SK-N-MC (cell line): ENCODE measurements at regions not wholly inside any gene's neighbourhood (a gene's known extent, or its start where the extent isn't known, plus 50 kb on each side); places are given as distances from the start of the nearest gene placed in this dataset.
"Not testable (repeated sequence)": the region's sequence is repeated elsewhere in the genome, so short reads cannot be mapped to it uniquely, and the experiment has no call there.

Experiments used
- DNase-seq: peaks from one replicate; pipeline ENCODE4 v3.0.0-alpha.2; 2011; ENCODE audit warnings: low read depth, low spot score
- H3K27ac ChIP-seq: fragments of 200-600 bp; sonication (generic); 2 replicates; pipeline ENCODE4 v1.5.1; 2016; ENCODE audit warnings: mixed run types
- H3K36me3 ChIP-seq: fragments of 200-600 bp; sonication (generic); 2 replicates; pipeline ENCODE4 v1.6.1; 2017; ENCODE audit warnings: antibody characterized with exemption, low read length, mixed read lengths; ENCODE audit not compliant: insufficient read depth
- H3K4me3 ChIP-seq: fragments of 200-600 bp; sonication (generic); 2 replicates; pipeline ENCODE4 v1.5.1; 2016
- H3K9ac ChIP-seq: fragments of 200-600 bp; sonication (generic); 2 replicates; pipeline ENCODE4 v1.8.0; 2017; ENCODE audit warnings: mixed run types, mixed read lengths; ENCODE audit not compliant: insufficient read length
- H3K9me3 ChIP-seq: fragments of 200-600 bp; sonication (generic); 2 replicates; pipeline ENCODE4 v1.6.1; 2017; ENCODE audit warnings: low read depth, mild to moderate bottlenecking, antibody characterized with exemption, low read length, moderate library complexity, mixed read lengths
- EZH2 ChIP-seq: fragments of 200-600 bp; sonication (generic); IDR thresholded peaks from one replicate; pipeline ENCODE4 v1.6.1; 2017; ENCODE audit warnings: antibody characterized with exemption
- FOXP2 ChIP-seq: optimal IDR thresholded peaks from 2 replicates; pipeline ENCODE3; 2011; ENCODE audit warnings: mild to moderate bottlenecking, moderate library complexity; ENCODE audit not compliant: insufficient read depth; ENCODE audit errors: extremely low read length, control extremely low read depth
- POLR2AphosphoS5 ChIP-seq: IDR thresholded peaks from 2 replicates; pipeline ENCODE4 v1.6.1; 2012; ENCODE audit warnings: mild to moderate bottlenecking, low read depth, low read length, borderline replicate concordance

DNA sequence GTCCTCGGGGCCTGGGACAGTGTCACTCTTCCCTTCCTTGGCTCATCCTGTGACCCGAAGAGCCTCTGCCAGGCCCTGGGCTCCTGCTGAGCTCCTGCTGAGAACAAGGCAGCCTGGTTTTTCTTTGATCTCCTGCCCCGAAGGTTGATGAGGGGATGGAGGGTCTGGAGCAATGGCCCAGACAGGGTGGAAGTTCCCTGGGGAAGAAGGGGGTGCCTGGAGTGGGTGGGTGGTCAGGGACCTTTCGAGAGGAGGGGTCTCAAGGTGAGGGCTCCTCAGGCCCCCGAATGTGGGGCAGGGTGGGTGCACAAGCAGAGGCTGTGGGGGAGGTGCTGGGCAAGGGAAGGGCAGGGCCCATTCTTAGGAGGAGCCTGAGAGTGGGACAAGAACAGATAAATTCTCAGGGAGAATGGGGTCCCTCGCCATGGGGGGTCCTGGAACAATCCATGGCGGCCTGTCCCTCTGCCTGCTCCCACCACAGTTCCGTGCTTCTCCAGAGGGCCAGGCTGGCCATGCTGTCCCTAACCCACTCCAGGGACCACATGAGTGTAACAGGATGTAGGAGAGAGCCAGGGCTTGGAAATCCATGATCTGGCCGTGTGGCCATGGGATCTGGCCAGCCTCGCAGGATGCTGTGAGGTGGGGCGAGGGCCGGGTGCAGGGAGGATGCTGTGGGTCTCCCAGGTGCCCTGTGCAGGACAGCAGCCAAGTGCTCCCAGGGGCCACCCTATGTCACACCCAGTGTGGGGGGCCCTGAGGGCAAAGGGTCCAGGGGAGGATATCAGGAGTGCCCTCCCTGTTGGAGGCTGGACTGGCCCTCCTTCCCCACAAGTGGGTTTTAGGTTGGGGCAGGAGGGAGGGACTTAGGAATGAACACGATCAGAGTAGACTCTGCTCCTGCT is 128.5 kb upstream of the LPCAT1 start:
- TF ChIP-seq EZH2 (no peak), POLR2AphosphoS5 (no peak), FOXP2 (no peak)
- Histone ChIP-seq H3K4me3 (no peak overlapping the region), H3K36me3 (no peaks in the 10 kb centered on the region), H3K9me3 (no peaks in the 10 kb centered on the region), H3K9ac (no peak overlapping the region), H3K27ac (no peak overlapping the region)
- no peak for DNase-seq

DNA sequence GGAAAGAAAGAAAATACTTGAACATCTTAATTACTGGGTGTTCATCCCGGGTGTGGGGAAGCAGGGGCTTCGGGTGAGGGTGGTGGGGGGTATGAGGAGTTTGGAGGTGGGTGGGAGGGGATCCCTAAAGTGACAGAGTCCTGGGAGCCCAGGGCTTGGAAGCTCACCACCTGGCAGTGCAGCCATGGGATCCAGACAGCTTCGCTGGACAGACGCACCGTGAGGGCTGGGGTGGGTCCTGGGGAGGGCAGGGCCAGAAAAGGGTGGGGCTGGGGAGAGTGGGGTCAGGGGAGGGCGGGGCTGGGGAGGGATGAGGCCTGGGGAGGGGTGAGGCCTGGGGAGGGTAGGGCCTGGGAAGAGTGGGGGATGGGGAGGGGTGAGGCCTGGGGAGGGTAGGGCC is 127.5 kb upstream of the LPCAT1 start:
- H3K4me3 ChIP-seq = no peak overlapping the region
- no peaks in the 10 kb centered on the region for H3K9me3 ChIP-seq
- TF ChIP-seq FOXP2 (no peak), EZH2 (no peak), POLR2AphosphoS5 (no peak)

DNA sequence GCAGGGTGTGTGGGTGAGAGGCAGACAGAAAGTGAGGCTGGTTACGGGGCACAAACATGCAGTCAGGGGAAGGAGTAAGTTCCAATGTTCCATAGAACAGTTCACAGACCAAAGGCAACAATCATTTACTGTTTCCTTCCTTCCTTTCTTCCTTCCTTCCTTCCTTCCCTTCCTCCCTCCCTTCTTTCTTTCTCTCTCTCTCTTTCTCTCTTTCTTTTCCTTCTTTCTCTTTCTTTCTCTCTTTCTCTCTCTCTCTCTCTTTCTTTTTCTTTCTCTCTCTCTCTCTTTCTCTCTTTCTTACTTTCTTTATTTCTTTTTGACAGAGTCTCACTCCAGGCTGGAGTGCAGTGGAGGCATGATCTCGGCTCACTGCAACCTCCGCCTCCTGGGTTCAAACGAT is 125.8 kb upstream of the LPCAT1 start:
- no peak for DNase-seq
- H3K4me3 ChIP-seq = no peak overlapping the region
- no peak overlapping the region for H3K27ac ChIP-seq
- H3K9me3 ChIP-seq = no peaks in the 10 kb centered on the region
- H3K36me3 ChIP-seq = no peaks in the 10 kb centered on the region
- H3K9ac ChIP-seq = no peak overlapping the region
- TF ChIP-seq FOXP2 (no peak), EZH2 (no peak), POLR2AphosphoS5 (no peak)

More for the DNA sequence above, 127.5 kb upstream of the LPCAT1 start:
- Histone ChIP-seq H3K36me3 (no peaks in the 10 kb centered on the region), H3K27ac (no peak overlapping the region), H3K9ac (no peak overlapping the region)
- DNase-seq = no peak

DNA sequence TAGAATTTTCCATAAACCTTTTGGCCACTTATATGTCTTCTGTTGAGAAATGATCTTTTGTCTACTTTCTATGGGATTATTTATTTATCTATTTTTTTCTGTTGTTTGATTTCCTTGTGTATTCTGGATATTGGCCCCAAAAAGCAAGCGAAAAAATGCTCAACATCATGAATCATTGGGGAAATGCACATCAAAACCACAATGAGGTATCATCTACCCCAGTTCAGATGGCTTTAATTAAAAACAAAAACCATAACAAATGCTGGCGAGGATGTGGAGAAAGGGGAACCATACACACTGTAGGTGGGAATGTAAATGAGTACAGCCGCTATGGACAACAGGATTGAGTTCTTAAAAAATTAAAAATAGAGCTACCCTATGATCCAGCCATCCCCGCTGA is 125.0 kb upstream of the LPCAT1 start:
- Histone ChIP-seq H3K27ac (no peak overlapping the region), H3K9ac (no peak overlapping the region), H3K36me3 (no peaks in the 10 kb centered on the region), H3K4me3 (no peak overlapping the region), H3K9me3 (no peaks in the 10 kb centered on the region)
- TF ChIP-seq POLR2AphosphoS5 (no peak), FOXP2 (no peak), EZH2 (no peak)
- no peak for DNase-seq

DNA sequence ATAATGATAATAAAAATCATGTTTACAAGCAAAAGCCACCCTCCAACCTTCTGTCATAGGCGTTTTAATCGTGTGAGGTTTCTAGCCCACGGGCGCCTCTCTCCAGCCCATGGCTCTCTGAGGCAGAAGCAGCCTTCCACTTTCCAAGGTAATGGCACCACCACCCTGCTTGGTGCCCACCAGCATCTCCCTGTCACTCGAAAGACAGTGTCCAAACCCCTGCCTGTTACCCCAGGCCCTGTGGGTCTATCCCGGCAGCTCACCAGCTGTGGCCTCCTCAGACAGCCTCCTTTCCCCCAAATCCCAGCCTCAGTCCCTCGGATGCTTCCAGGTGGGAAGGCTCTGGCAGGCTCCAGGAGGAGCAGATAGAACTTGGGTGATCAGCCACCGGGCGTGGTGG is 123.8 kb upstream of the LPCAT1 start:
- no peak overlapping the region for H3K4me3 ChIP-seq
- H3K27ac ChIP-seq = no peak overlapping the region
- no peak overlapping the region for H3K9ac ChIP-seq
- DNase-seq = no peak
- no peaks in the 10 kb centered on the region for H3K36me3 ChIP-seq
- TF ChIP-seq FOXP2 (no peak), EZH2 (no peak), POLR2AphosphoS5 (no peak)
- H3K9me3 ChIP-seq = no peaks in the 10 kb centered on the region

DNA sequence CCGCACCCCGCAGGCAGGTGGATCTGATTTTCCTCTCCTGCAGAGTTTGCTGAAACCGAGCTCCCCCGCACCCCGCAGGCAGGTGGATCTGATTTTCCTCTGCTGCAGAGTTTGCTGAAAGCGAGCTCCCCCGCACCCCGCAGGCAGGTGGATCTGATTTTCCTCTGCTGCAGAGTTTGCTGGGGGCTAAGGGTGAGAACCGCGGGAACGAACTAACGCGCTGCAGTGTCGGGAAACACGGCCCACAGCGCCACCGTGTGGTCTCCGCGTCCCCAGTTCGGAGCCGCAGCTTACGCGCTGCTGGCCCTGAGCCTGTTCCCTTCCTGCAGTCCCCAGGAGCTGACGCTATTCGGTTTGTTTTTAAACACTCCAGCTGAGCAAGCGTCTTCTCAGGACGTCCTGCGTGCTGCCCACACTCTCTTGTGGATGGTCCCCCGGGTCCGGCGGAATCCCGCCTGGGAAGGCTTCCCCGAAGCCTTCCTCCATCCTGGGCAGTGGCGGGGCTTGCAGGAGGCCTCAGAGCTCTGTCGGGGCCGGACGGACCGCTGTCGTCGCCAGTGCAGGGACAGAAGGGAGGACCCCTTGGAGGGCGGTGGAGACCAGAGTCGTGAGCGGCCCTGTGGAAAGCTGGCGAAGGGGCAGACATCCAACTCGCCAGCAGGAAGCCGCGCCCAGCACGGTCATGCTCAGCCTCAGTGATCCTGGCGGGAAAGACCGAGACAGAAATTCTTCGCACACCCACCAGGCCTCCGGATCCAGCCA is 121.2 kb upstream of the LPCAT1 start:
- H3K36me3 ChIP-seq = no peaks in the 10 kb centered on the region
- H3K4me3 ChIP-seq = no peak overlapping the region
- TF ChIP-seq EZH2 = no peak
- TF ChIP-seq FOXP2 = no peak
- TF ChIP-seq POLR2AphosphoS5 = no peak
- no peaks in the 10 kb centered on the region for H3K9me3 ChIP-seq
- H3K9ac ChIP-seq = no peak overlapping the region
- H3K27ac ChIP-seq = no peak overlapping the region
- DNase-seq = peak; percentile 8

DNA sequence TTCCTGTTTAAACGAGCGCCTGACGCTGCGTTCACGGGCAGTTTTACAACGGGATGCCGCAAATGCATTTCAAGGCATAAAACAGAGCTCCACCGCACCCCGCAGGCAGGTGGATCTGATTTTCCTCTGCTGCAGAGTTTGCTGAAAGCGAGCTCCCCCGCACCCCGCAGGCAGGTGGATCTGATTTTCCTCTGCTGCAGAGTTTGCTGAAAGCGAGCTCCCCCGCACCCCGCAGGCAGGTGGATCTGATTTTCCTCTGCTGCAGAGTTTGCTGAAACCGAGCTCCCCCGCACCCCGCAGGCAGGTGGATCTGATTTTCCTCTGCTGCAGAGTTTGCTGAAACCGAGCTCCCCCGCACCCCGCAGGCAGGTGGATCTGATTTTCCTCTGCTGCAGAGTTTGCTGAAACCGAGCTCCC is 120.6 kb upstream of the LPCAT1 start:
- DNase-seq, H3K4me3 ChIP-seq, H3K27ac ChIP-seq, H3K36me3 ChIP-seq, H3K9me3 ChIP-seq, H3K9ac ChIP-seq: not testable (repeated sequence)

DNA sequence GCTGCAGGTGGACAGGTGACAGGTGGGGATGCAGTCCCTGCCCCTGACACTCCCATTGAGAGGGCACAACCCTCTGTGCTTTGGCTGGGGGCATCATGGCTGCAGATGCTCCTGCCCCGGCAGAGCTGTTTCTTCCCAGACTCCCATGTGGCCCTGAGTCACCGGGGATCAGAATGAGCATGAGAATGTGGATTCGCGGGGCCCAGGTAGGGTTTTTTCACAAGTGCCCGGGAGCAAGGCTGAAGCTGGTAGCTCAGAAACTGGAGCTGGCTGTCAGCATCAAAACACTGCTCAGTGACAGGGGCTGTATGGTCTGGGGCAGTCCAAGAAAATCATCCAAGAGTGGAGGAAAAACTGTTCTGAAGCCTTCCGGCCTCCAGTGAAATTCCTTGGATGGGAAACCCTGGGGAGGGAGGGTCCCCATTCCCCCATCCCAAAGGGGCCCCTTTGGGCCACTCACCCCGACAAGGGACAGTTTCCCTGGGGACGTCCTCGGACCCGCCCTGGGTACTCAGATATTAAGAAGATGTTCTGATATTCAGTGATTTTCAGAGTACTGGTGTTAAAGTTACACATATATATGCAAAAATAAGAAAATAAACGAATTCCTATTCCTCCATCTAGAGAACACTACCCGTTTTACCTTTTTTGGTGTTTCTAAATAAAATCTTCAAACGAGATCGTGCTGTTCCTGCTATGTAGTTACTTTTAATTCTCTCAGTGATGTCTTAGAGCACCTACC is 120.1 kb upstream of the LPCAT1 start:
- Histone ChIP-seq H3K9ac (no peak overlapping the region), H3K4me3 (no peak overlapping the region), H3K36me3 (no peaks in the 10 kb centered on the region), H3K27ac (no peak overlapping the region), H3K9me3 (no peaks in the 10 kb centered on the region)
- no peak for TF ChIP-seq EZH2
- TF ChIP-seq POLR2AphosphoS5 = no peak
- no peak for TF ChIP-seq FOXP2
- no peak for DNase-seq

DNA sequence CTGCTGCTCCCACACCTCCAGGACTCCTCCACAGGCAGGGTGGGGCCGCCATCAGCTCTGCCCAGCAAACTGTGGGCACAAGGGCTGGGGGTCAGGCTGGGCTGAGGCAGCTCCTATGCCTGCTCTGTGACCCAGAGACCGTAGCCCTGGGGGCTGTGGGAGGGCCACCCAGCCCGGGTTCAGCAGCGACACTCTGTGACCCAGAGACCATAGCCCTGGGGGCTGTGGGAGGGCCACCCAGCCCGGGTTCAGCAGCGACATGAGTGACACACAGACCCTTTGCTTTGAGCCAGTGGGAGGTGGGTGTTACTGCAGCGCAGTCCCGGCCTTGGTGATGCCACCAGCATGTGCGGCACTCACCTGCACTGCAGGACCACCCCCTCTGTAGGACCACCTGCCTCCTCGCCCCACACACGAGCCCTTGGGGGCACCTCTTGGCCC is 118.9 kb upstream of the LPCAT1 start:
- Histone ChIP-seq H3K9ac (no peak overlapping the region), H3K4me3 (no peak overlapping the region), H3K9me3 (no peaks in the 10 kb centered on the region), H3K36me3 (no peaks in the 10 kb centered on the region), H3K27ac (no peak overlapping the region)
- TF ChIP-seq POLR2AphosphoS5 (no peak), FOXP2 (no peak)
- no peak for DNase-seq
